ENCODE measurements at regions not wholly inside any gene's neighbourhood (a gene's known extent, or its start where the extent isn't known, plus 50 kb on each side); places are given as distances from the start of the nearest gene placed in this dataset.

GRCh38 chr10:42422911-42423310 is 215.5 kb downstream of the ZNF33B start:
- no peak for DNase-seq (ENCODE audit: low read depth, low spot score)
- Histone ChIP-seq H3K36me3 (ENCODE audit: control insufficient read depth in 2 of 2, extremely low read depth in 1 of 2, insufficient read depth in 2 of 2, low read length in 2 of 2) (no peaks in the 10 kb centered on the region), H3K4me2 (ENCODE audit: insufficient read depth, low read length) (no peak overlapping the region), H2AFZ (ENCODE audit: low read depth, low read length) (no peak overlapping the region), H3K4me1 (ENCODE audit: control insufficient read depth, extremely low read depth, insufficient read depth, low read length) (no peaks in the 10 kb centered on the region), H4K20me1 (replicated peaks; ENCODE audit: control insufficient read depth, extremely low read depth, insufficient read depth, low read length) (no peaks in the 10 kb centered on the region), H3K79me2 (ENCODE audit: control insufficient read depth, insufficient read depth, low read length) (no peaks in the 10 kb centered on the region), H3K9me1 (replicated peaks; ENCODE audit: control insufficient read depth, extremely low read depth, insufficient read depth, low read length) (no peaks in the 10 kb centered on the region), H3K9ac (replicated peaks; ENCODE audit: extremely low read depth, insufficient read depth, low read length) (no peak overlapping the region), H3K4me3 (replicated peaks in 1 of 3; ENCODE audit: insufficient read depth in 1 of 3, low read depth in 1 of 3, low read length in 3 of 3) (no peak overlapping the region), H3K27ac (ENCODE audit: insufficient read depth, low read depth, low read length) (no peak overlapping the region), H3K27me3 (ENCODE audit: control insufficient read depth in 2 of 2, insufficient read depth in 2 of 2, low read length in 2 of 2) (no peaks in the 10 kb centered on the region), H3K9me3 (replicated peaks; ENCODE audit: control insufficient read depth, insufficient read depth, low read length) (peaks cover 2% of the 10 kb centered on the region)
- TF ChIP-seq POLR2AphosphoS5 (IDR thresholded peaks at IDR 0.05; ENCODE audit: insufficient read depth, low read depth, low read length): no peak
- no peak for TF ChIP-seq POLR2A (IDR thresholded peaks at IDR 0.05; ENCODE audit: low read depth, low read length)
- no peak for TF ChIP-seq EZH2 (IDR thresholded peaks at IDR 0.05; ENCODE audit: borderline replicate concordance, low read depth, low read length, severe bottlenecking)
- no peak for TF ChIP-seq MAX (IDR thresholded peaks at IDR 0.05; ENCODE audit: insufficient read depth, insufficient read length)
- TF ChIP-seq GATA2 (IDR thresholded peaks at IDR 0.05; ENCODE audit: insufficient read depth, insufficient read length, low read depth, low read length): no peak
- POLR2A ChIA-PET: no interaction called here
- FAIRE-seq: no peak
- intact Hi-C loops (cut with micrococcal nuclease): no loop called here
- CTCF ChIA-PET: no interaction called here
- BruUV-seq (replicated peaks): no TSS peak
- dilution Hi-C loops (cut with MboI; ENCODE audit: extremely low pct_ligation_motif_present, low sequenced_read_pairs): no loop called here

GRCh38 chr10:42421812-42422211 is 216.6 kb downstream of the ZNF33B start:
- BruUV-seq (replicated peaks): no TSS peak
- H3K9ac ChIP-seq (replicated peaks; ENCODE audit: extremely low read depth, insufficient read depth, low read length): no peak overlapping the region
- no peak overlapping the region for H3K4me3 ChIP-seq (replicated peaks in 1 of 3; ENCODE audit: insufficient read depth in 1 of 3, low read depth in 1 of 3, low read length in 3 of 3)
- no peak for TF ChIP-seq FOS (IDR thresholded peaks at IDR 0.05; ENCODE audit: borderline replicate concordance, insufficient read depth, low read length)
- no peak for TF ChIP-seq MAX (IDR thresholded peaks at IDR 0.05; ENCODE audit: insufficient read depth, insufficient read length)
- no peak for TF ChIP-seq CTCF (IDR thresholded peaks at IDR 0.05; ENCODE audit: extremely low read depth in 1 of 2, insufficient read depth in 1 of 2, low read depth in 1 of 2, low read length in 2 of 2)
- TF ChIP-seq MYC (IDR thresholded peaks at IDR 0.05; ENCODE audit: low read depth, low read length): no peak
- no peak for TF ChIP-seq POLR2AphosphoS5 (IDR thresholded peaks at IDR 0.05; ENCODE audit: insufficient read depth, low read depth, low read length)
- TF ChIP-seq EZH2 (IDR thresholded peaks at IDR 0.05; ENCODE audit: borderline replicate concordance, low read depth, low read length, severe bottlenecking): no peak
- H4K20me1 ChIP-seq (replicated peaks; ENCODE audit: control insufficient read depth, extremely low read depth, insufficient read depth, low read length): no peaks in the 10 kb centered on the region
- no peak for FAIRE-seq
- no peaks in the 10 kb centered on the region for H3K9me1 ChIP-seq (replicated peaks; ENCODE audit: control insufficient read depth, extremely low read depth, insufficient read depth, low read length)
- no peak for DNase-seq (ENCODE audit: low read depth, low spot score)
- ChIA-PET CTCF (no interaction called here), POLR2A (no interaction called here)
- dilution Hi-C loops (cut with MboI; ENCODE audit: extremely low pct_ligation_motif_present, low sequenced_read_pairs) (no loop called here), intact Hi-C loops (cut with micrococcal nuclease) (no loop called here)
- no peaks in the 10 kb centered on the region for H3K27me3 ChIP-seq (ENCODE audit: control insufficient read depth in 2 of 2, insufficient read depth in 2 of 2, low read length in 2 of 2)
- H3K27ac ChIP-seq (ENCODE audit: insufficient read depth, low read depth, low read length): no peak overlapping the region
- no peaks in the 10 kb centered on the region for H3K79me2 ChIP-seq (ENCODE audit: control insufficient read depth, insufficient read depth, low read length)
- no peak overlapping the region for H2AFZ ChIP-seq (ENCODE audit: low read depth, low read length)
- no peaks in the 10 kb centered on the region for H3K4me1 ChIP-seq (ENCODE audit: control insufficient read depth, extremely low read depth, insufficient read depth, low read length)
- no peak overlapping the region for H3K4me2 ChIP-seq (ENCODE audit: insufficient read depth, low read length)
- H3K36me3 ChIP-seq (ENCODE audit: control insufficient read depth in 2 of 2, extremely low read depth in 1 of 2, insufficient read depth in 2 of 2, low read length in 2 of 2): no peaks in the 10 kb centered on the region
- H3K9me3 ChIP-seq (replicated peaks; ENCODE audit: control insufficient read depth, insufficient read depth, low read length): peaks cover 2% of the 10 kb centered on the region
